Duodenal mucosa (tissue), 2 donors: ENCODE measurements at regions not wholly inside any gene's neighbourhood (a gene's known extent, or its start where the extent isn't known, plus 50 kb on each side); places are given as distances from the start of the nearest gene placed in this dataset.

ENCODE experiments used
- H3K27ac ChIP-seq: one replicate; pipeline ENCODE4 v1.7.0; 2013; ENCODE audit warnings: low read depth, low read length
- H3K27me3 ChIP-seq, 2 donors: one replicate each; pipeline ENCODE4 v1.7.0; 2013; ENCODE audit warnings: low read length in 2 of 2, control low read depth in 1 of 2; ENCODE audit not compliant: insufficient read depth in 2 of 2, control insufficient read depth in 1 of 2
- H3K36me3 ChIP-seq, 2 donors: one replicate each; pipeline ENCODE4 v1.7.0; 2013; ENCODE audit warnings: low read length in 2 of 2, control low read depth in 1 of 2; ENCODE audit not compliant: insufficient read depth in 2 of 2, control insufficient read depth in 1 of 2
- H3K4me1 ChIP-seq, 2 donors: one replicate each; pipeline ENCODE4 v1.7.0; 2013; ENCODE audit warnings: low read length in 2 of 2, control low read depth in 1 of 2; ENCODE audit not compliant: insufficient read depth in 2 of 2, control insufficient read depth in 1 of 2
- H3K4me3 ChIP-seq, 2 donors: one replicate each; pipeline ENCODE4 v1.7.0; 2013; ENCODE audit warnings: low read length in 2 of 2, low read depth in 1 of 2
- H3K9ac ChIP-seq, 2 donors: one replicate each; pipeline ENCODE4 v1.7.0; 2013; ENCODE audit warnings: low read length in 2 of 2, low read depth in 1 of 2
- H3K9me3 ChIP-seq, 2 donors: one replicate each; pipeline ENCODE4 v1.7.0; 2013; ENCODE audit warnings: low read length in 2 of 2, control low read depth in 1 of 2; ENCODE audit not compliant: control insufficient read depth in 1 of 2

DNA sequence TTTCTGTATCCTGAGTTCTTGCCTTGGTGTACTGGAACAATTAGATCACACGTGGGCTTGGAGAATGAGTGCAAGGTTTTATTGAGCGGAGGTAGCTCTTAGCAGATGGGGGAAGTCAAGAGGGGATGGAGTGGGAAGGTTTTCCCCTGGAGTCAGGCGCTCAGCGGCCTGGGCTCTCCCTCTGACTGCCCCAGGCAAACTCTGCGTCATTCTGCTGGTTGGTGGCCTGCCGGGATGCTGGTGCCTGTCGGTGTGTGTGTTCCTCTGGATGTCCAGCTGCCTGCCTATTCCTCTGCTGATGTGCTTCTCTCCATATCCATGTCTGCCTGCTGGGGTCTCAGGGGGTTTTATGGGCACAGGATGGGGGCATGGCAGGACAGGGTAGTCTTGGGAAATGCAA, 111.0 kb downstream of the TRIB2 start:
- H3K9me3 ChIP-seq = no peaks in the 10 kb centered on the region
- H3K9ac ChIP-seq = no peak overlapping the region
- no peaks in the 10 kb centered on the region for H3K36me3 ChIP-seq
- no peaks in the 10 kb centered on the region for H3K27me3 ChIP-seq
- H3K4me3 ChIP-seq = no peak overlapping the region
- H3K4me1 ChIP-seq = no peaks in the 10 kb centered on the region
- no peak overlapping the region for H3K27ac ChIP-seq

DNA sequence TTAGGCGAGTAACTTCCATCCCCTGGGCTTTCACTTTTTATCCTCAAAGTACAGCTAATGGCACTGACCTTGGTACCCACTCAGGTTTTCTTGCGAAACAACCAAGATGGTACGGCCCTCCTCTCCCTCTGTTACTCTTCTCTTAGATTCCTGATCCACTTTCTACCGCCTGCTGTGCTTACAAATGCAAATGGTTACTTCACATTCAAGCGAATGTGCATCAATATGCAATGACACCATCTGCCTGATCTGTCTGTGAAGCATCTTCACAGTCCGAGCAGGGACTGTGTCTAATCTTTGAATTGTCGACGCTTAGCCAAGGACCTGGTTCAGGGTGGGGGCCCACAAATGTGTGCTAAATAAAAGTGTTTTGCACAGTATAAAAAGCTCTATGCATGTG, 112.2 kb downstream of the TRIB2 start:
- Histone ChIP-seq H3K27ac (no peak overlapping the region), H3K9me3 (no peaks in the 10 kb centered on the region), H3K4me3 (no peak overlapping the region), H3K4me1 (no peaks in the 10 kb centered on the region), H3K27me3 (no peaks in the 10 kb centered on the region), H3K36me3 (no peaks in the 10 kb centered on the region), H3K9ac (no peak overlapping the region)

DNA sequence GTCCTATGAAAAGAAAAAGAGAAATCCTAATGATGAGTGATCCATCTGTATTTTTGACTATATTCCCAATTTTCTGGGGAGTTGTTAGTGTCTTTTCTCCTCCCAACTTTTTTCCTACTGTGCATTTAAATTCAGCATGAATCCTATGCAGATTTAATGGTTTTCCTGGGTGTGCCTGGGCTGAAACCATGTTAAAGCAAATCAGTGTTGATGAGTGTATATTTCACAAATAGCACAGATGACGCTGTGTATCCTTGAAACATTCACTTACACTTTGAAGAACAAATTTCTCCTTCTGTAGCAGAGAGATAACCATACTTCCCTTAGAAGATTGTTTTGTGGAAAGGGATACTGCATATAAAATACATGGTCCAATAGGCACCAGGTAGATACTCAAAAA, 114.3 kb downstream of the TRIB2 start:
- no peaks in the 10 kb centered on the region for H3K9me3 ChIP-seq
- no peak overlapping the region for H3K4me3 ChIP-seq
- no peaks in the 10 kb centered on the region for H3K4me1 ChIP-seq
- H3K36me3 ChIP-seq = no peaks in the 10 kb centered on the region
- no peaks in the 10 kb centered on the region for H3K27me3 ChIP-seq
- no peak overlapping the region for H3K27ac ChIP-seq
- H3K9ac ChIP-seq = no peak overlapping the region

DNA sequence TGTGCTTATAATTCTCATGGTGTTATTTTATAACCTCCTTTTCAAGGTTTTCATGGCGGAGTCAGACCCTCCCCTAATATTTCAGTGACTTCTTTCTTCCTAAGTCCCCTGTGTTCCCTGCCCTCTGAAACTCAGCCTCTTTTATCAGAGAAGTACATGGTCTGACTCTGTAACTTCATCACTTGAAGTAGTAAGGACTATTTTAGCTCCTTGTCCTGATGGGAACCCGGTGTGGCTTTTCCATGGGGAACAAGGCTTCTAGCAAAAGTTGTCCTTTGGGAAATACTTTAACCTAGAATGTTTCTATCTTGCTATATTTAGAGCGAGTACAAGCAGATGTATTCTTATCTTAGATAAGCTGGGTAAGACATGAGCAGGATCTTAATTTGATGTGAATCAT, 117.5 kb downstream of the TRIB2 start:
- Histone ChIP-seq H3K27ac (no peak overlapping the region), H3K36me3 (no peaks in the 10 kb centered on the region), H3K9me3 (no peaks in the 10 kb centered on the region)

DNA sequence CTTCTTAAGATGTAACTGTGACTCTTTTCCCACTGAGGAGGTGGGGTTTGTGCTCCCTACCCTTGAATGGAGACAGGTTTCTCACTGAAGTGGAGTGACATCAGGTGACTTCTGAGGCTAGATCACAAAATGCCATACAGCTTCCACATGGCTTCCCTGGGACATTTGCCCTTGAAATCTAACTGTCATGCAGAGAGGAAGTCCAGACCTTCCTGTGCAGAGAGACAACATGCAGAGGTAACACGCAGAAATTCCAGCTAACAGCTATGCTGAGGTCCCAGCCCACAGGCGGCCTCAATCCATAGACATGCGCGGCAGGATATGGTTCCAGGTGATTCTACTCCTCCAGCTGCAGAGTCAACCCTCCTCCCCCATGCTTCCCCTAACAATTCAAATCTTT, 119.0 kb downstream of the TRIB2 start:
- H3K27me3 ChIP-seq = no peaks in the 10 kb centered on the region

More for the DNA sequence above, 117.5 kb downstream of the TRIB2 start:
- H3K4me3 ChIP-seq = no peak overlapping the region
- H3K9ac ChIP-seq = no peak overlapping the region
- H3K27me3 ChIP-seq = no peaks in the 10 kb centered on the region
- H3K4me1 ChIP-seq = no peaks in the 10 kb centered on the region

DNA sequence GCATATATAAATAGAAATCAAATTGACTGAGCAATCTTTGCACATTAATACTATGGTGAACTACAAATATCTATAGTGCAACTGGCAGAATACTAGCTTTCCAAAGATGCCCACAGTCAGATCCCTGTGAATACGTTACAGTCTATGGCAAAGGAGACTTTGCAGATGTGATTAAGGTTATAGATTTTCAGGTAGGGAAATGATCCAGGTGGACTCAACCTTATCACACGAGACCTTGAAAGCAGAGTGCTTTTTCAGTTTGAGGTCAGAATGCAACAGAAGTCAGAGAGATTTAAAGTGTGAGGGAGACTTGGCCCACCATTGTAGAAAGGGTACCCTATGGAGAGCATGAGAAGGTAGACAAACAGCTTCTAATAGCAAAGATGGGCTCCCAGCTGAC, 122.6 kb downstream of the TRIB2 start:
- Histone ChIP-seq H3K9ac (no peak overlapping the region), H3K36me3 (no peaks in the 10 kb centered on the region), H3K27ac (no peak overlapping the region), H3K4me3 (no peak overlapping the region), H3K27me3 (no peaks in the 10 kb centered on the region), H3K4me1 (no peaks in the 10 kb centered on the region), H3K9me3 (no peaks in the 10 kb centered on the region)

More for the DNA sequence above, 119.0 kb downstream of the TRIB2 start:
- H3K9ac ChIP-seq = no peak overlapping the region
- no peaks in the 10 kb centered on the region for H3K9me3 ChIP-seq
- H3K4me3 ChIP-seq = no peak overlapping the region
- no peak overlapping the region for H3K27ac ChIP-seq
- no peaks in the 10 kb centered on the region for H3K36me3 ChIP-seq
- H3K4me1 ChIP-seq = no peaks in the 10 kb centered on the region

DNA sequence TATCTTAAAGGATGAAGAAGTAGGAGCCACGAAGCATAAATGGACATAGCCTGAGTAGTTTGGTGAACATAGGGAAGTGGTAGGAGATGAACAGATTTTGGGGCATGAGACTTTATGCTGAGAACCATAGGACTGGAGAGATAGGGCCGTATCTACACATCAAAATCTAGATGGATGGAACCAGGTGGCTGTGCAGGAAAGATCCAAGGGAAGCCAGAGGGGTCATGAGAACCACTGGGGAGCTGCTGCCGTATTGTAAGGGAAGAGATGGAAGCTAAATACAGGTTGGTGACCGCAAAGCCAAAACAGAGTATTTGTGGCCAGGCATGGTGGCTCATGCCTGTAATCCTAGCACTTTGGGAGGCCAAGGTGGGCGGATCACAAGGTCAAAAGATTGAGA, 124.3 kb downstream of the TRIB2 start:
- Histone ChIP-seq H3K4me1 (no peaks in the 10 kb centered on the region), H3K9me3 (no peaks in the 10 kb centered on the region), H3K4me3 (no peak overlapping the region), H3K9ac (no peak overlapping the region), H3K36me3 (no peaks in the 10 kb centered on the region), H3K27ac (no peak overlapping the region), H3K27me3 (no peaks in the 10 kb centered on the region)

DNA sequence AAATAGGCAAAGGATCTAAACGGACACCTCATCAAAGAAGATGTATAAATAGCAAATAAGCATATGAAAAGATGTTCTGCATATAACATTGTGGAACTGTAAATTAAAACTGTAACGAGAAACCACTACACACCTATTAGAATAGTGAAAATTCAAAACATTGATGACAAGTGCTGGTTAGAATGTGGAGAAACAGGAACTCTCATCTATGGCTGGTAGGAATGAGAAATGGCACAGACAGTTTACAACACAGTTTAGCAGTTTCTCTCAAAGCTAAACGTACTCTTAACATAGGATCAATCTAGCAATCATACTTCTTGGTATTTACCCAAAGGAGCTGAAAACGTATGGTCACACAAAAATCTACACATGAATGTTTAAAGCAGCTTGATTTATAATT, 126.2 kb downstream of the TRIB2 start:
- Histone ChIP-seq H3K9ac (no peak overlapping the region), H3K4me1 (no peaks in the 10 kb centered on the region), H3K27ac (no peak overlapping the region), H3K4me3 (no peak overlapping the region), H3K27me3 (no peaks in the 10 kb centered on the region), H3K9me3 (no peaks in the 10 kb centered on the region), H3K36me3 (no peaks in the 10 kb centered on the region)

DNA sequence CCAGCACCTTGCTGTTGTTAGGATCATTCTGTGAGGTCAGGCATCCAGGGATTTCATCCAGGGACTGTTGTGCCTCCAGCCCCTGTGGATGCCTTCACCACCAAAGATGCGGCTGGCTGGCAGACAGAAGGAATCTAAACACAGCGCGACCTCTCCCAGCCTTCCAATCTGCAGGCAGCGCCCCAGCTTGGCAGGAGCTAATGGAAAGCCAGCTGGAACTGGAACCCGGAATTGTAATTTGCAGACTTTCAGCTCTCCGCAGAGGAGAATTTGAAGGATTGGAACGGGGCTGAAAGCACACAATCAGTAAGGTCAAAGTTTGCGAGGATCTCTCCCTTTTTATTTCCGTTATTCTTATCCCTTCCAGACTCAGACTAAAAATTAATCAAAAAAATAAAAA, 127.8 kb downstream of the TRIB2 start:
- no peak overlapping the region for H3K4me3 ChIP-seq
- no peaks in the 10 kb centered on the region for H3K36me3 ChIP-seq
- no peak overlapping the region for H3K27ac ChIP-seq

DNA sequence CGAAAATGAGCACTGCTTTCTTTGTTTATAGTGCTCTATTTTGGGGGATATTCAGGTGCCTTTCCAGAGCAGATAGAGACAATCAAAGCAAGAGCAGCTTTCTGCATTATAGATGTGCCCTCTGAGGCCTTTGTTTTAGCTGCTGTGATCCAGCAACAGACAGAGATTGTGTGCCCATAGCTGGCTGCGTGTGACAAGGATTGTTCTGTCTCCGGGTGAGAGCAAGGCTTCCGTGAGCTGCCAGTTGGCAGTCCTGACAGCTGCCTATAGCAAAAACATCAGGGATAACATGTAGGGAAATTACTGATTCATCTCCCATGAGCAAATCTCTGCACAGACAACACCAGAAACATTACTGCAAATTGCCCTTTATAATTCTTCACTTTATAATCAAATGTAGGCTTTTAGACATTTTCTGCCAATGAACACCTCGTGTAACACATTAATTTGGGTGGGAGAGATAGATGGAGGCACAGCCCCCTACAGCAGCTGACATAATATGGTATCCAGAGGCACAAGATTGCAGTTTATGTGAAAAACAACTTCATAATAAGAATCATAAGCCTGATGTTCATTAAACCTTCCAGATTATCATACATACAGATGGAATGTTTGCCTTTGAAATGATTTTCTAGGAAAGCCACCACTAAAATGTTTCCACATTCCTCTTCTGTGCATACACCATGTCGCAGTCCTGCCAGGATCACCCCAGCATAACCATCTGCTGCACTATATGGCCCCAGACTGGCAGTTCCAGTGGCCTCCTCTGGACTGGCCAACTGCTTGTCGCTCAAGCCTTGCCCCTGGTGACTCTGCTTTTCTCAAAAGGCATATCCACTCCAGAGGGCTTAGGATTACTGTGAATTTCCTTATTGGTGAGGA, 131.2 kb downstream of the TRIB2 start:
- Histone ChIP-seq H3K27ac (no peak overlapping the region), H3K27me3 (no peaks in the 10 kb centered on the region), H3K9ac (no peak overlapping the region), H3K9me3 (no peaks in the 10 kb centered on the region), H3K4me1 (no peaks in the 10 kb centered on the region), H3K4me3 (no peak overlapping the region), H3K36me3 (no peaks in the 10 kb centered on the region)

More for the DNA sequence above, 127.8 kb downstream of the TRIB2 start:
- no peaks in the 10 kb centered on the region for H3K4me1 ChIP-seq
- H3K27me3 ChIP-seq = no peaks in the 10 kb centered on the region
- no peaks in the 10 kb centered on the region for H3K9me3 ChIP-seq
- H3K9ac ChIP-seq = no peak overlapping the region
